Omental fat pad (tissue), 3 donors: ENCODE measurements at regions not wholly inside any gene's neighbourhood (a gene's known extent, or its start where the extent isn't known, plus 50 kb on each side); places are given as distances from the start of the nearest gene placed in this dataset.
"Not testable (repeated sequence)": the region's sequence is repeated elsewhere in the genome, so short reads cannot be mapped to it uniquely, and the experiment has no call there.

Experiments used
- ATAC-seq: fragments of 150-250 bp; one replicate; pipeline ENCODE4 v1.9.1; 2016; ENCODE audit warnings: mild to moderate bottlenecking, moderate library complexity; ENCODE audit not compliant: low FRiP score
- DNase-seq: peaks from one replicate; pipeline ENCODE4 v3.0.0-alpha.2; 2019; ENCODE audit warnings: low spot score
- TF ChIP-seq, protein P1 (sequence below), 3 donors: fragments of 450-650 bp; IDR thresholded peaks; one replicate each; pipeline ENCODE4 v1.5.1; 2016 to 2017; ENCODE audit warnings: antibody characterized with exemption in 3 of 3, mild to moderate bottlenecking in 3 of 3, moderate library complexity in 2 of 3

DNA sequence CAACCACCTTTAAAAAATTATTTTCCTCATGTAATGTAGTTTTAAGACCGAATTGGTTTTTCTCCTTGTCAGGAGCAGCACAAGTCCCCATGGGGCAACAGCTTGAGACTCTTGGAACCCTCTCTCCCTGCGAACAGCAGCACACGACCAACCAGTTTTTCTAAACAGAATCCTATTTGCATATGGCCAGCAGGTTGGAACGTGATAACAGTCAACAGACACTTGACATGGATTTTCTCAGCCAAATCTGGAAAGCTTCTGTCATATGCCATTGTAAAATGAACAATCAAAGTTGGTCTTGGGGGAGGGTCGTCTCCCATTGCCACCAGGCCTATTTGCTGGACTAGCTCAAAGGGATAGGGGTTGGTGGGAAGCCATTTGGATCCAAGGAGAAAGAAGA is 1915.0 kb upstream of the FLRT2 start:
- TF ChIP-seq, protein P1, sequence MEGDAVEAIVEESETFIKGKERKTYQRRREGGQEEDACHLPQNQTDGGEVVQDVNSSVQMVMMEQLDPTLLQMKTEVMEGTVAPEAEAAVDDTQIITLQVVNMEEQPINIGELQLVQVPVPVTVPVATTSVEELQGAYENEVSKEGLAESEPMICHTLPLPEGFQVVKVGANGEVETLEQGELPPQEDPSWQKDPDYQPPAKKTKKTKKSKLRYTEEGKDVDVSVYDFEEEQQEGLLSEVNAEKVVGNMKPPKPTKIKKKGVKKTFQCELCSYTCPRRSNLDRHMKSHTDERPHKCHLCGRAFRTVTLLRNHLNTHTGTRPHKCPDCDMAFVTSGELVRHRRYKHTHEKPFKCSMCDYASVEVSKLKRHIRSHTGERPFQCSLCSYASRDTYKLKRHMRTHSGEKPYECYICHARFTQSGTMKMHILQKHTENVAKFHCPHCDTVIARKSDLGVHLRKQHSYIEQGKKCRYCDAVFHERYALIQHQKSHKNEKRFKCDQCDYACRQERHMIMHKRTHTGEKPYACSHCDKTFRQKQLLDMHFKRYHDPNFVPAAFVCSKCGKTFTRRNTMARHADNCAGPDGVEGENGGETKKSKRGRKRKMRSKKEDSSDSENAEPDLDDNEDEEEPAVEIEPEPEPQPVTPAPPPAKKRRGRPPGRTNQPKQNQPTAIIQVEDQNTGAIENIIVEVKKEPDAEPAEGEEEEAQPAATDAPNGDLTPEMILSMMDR (IDR thresholded peaks at IDR 0.05): no peak
- ATAC-seq: no peak
- no peak for DNase-seq

DNA sequence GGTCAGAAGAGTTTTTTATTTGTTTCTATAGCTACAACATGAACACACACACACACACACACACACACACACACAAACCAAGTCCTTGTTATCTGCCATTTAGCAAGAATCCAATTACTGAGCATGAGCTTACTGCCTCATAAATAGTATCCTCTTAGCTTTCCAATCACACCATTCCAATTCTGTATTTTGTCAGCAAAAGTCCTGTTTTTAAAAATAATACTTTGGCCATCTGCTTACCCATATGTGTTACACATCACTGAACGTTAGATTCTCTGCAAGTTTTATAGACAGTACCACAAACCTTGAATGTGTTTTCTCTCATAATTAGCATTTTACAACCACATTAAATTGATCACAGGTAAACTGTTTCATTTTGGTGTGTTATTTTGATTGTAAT is 1905.4 kb upstream of the FLRT2 start:
- no peak for DNase-seq
- ATAC-seq: no peak

DNA sequence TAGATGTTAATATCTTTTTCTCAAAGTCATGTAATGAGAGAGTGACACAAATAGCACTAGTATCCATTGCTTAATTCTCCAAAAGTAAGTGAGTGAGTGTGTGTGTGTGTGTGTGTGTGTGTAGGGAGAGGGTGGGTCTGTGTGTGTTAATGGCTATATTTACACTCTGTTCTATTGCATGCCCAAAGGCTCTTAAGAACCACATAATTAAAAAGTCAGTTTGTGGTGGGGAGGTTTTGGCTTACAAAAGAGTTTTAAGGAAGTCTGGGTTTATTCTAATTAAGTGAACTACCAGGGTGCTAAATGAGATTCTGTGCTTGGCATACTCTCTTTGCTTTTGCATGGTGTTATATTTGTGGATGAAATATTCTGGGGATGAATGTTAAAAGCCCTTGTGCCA is 1897.6 kb upstream of the FLRT2 start:
- DNase-seq: no peak
- TF ChIP-seq, protein P1 (IDR thresholded peaks at IDR 0.05): no peak

More for the DNA sequence above, 1905.4 kb upstream of the FLRT2 start:
- TF ChIP-seq, protein P1 (IDR thresholded peaks at IDR 0.05): no peak

DNA sequence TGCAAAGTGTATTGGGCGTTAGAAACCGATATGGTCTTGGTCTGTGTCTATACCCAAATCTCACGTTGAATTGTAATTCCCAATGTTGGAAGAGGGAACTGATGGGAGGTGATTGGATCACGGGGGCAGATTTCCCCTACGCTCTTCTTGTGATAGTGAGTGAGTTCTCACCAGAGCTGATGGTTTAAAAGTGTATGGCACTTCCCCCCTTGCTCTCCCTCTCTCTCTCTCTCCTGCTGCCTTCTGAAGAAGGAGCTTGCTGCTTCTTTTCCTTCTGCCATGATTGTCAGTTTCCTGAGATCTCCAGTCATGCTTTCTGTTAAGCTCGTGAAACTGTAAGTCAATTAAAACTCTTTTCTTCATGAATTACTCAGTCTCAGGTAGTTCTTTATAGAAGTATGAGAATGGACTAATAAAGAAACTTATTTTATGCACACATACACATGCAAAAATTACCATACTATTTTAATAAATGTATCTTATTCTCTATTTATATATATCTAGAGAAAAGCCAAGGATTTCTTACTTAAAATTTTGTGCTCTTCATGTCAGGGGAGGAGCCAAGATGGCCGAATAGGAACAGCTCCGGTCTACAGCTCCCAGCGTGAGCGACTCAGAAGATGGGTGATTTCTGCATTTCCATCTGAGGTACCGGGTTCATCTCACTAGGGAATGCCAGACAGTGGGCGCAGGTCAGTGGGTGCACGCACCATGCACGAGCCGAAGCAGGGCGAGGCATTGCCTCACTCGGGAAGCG is 1891.0 kb upstream of the FLRT2 start:
- ATAC-seq: no peak
- DNase-seq: no peak
- TF ChIP-seq, protein P1 (IDR thresholded peaks at IDR 0.05): no peak

More for the DNA sequence above, 1897.6 kb upstream of the FLRT2 start:
- ATAC-seq: no peak

DNA sequence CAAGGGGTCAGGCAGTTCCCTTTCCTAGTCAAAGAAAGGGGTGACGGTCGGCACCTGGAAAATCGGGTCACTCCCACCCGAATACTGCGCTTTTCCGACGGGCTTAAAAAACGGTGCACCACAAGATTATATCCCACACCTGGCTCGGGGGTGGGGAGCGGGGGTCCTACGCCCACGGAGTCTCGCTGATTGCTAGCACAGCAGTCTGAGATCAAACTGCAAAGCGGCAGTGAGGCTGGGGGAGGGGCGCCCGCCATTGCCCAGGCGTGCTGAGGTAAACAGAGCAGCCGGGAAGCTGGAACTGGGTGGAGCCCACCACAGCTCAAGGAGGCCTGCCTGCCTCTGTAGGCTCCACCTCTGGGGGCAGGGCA is 1890.5 kb upstream of the FLRT2 start:
- DNase-seq, ATAC-seq: not testable (repeated sequence)

DNA sequence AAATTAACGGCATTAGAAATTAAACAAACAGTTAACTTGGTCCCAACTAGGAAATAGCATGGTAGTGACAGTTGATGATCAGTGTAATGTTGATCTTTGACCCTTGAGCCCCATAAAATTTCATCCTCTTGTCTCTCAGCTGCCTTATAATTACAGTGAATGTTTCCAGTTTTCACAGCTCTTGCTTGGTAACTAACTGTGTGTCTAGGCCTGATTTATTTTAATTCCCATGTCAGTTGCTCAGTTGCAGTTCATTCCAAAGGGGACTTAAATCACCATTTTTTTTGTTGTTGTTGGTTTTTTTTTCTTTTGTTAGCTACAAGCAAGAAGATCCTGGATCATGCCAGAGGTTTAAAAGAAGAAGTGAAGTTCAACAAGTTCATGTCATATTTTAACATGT is 1883.7 kb upstream of the FLRT2 start:
- TF ChIP-seq, protein P1 (IDR thresholded peaks at IDR 0.05): no peak
- ATAC-seq (no peak), DNase-seq (no peak)

DNA sequence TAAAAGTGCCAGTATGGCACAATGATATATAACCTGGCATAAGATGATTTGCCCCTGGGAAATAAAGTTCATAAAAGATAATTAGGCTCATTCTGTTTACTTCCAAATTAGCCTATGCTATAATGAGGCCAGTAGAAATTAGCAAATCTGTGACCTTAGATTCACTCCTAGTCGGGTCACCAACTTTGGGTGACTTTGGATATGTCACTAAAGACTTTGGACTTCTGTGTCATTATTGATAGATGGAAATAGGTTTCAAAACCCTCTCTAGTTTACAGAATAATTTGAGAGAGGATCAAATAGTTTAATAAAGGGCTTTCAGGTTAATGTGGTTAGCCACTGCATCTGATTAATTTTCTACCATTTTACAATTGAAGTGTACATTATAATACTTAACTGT is 1869.3 kb upstream of the FLRT2 start:
- ATAC-seq: no peak
- TF ChIP-seq, protein P1 (IDR thresholded peaks at IDR 0.05): no peak
- no peak for DNase-seq
